ENCODE measurements at regions not wholly inside any gene's neighbourhood (a gene's known extent, or its start where the extent isn't known, plus 50 kb on each side); places are given as distances from the start of the nearest gene placed in this dataset.
"Not testable (repeated sequence)": the region's sequence is repeated elsewhere in the genome, so short reads cannot be mapped to it uniquely, and the experiment has no call there.

- TF ChIP-seq CTCF (optimal IDR thresholded peaks at IDR 0.05 in 1 of 3, IDR thresholded peaks at IDR 0.05 in 1 of 3, conservative IDR thresholded peaks at IDR 0.05 in 1 of 3; ENCODE audit: extremely low read depth in 1 of 3, insufficient read depth in 2 of 3, low read length in 3 of 3); EZH2 (IDR thresholded peaks at IDR 0.05; ENCODE audit: low read length): not testable (repeated sequence)
Observed at GRCh38 chr19:20465922-20466637, 99.5 kb downstream of the ZNF737 start.

All from keratinocyte (primary cell).